Adrenal gland (tissue), 5 donors: ENCODE measurements at regions not wholly inside any gene's neighbourhood (a gene's known extent, or its start where the extent isn't known, plus 50 kb on each side); places are given as distances from the start of the nearest gene placed in this dataset.

Experiments
- CTCF ChIP-seq, 6 experiments: fragments of 450-650 bp in 4 of 6; fragments of 200-600 bp in 2 of 6; sonication (generic) in 1 of 6; IDR thresholded peaks; 1 replicate in 5 of 6; 2 replicates in 1 of 6; pipeline versions ENCODE4 v1.5.1 to v1.8.0; 2016 to 2021; ENCODE audit warnings: antibody characterized with exemption in 6 of 6, mild to moderate bottlenecking in 2 of 6, moderate library complexity in 1 of 6
- POLR2A ChIP-seq, 2 donors: fragments of 450-650 bp; IDR thresholded peaks; one replicate each; pipeline ENCODE4 v1.6.1; 2017; ENCODE audit warnings: antibody characterized with exemption in 2 of 2, mild to moderate bottlenecking in 2 of 2, moderate library complexity in 1 of 2
- donor health status: DM: no; HTN: no; CAD: no.

GRCh38 chr5:74916831-74917710, 50.9 kb upstream of the FAM169A start:
- no peak for TF ChIP-seq CTCF (IDR thresholded peaks at IDR 0.05)
- TF ChIP-seq POLR2A (IDR thresholded peaks at IDR 0.05): no peak
